GM21526 (cell line): ENCODE measurements at regions not wholly inside any gene's neighbourhood (a gene's known extent, or its start where the extent isn't known, plus 50 kb on each side); places are given as distances from the start of the nearest gene placed in this dataset.

Experiments
- ATAC-seq: cut with Tn5 transposase; IDR thresholded peaks from one replicate; pipeline ENCODE4 v1.9.1; 2021; ENCODE audit warnings: moderate library complexity; ENCODE audit not compliant: unreplicated experiment, low FRiP score

DNA sequence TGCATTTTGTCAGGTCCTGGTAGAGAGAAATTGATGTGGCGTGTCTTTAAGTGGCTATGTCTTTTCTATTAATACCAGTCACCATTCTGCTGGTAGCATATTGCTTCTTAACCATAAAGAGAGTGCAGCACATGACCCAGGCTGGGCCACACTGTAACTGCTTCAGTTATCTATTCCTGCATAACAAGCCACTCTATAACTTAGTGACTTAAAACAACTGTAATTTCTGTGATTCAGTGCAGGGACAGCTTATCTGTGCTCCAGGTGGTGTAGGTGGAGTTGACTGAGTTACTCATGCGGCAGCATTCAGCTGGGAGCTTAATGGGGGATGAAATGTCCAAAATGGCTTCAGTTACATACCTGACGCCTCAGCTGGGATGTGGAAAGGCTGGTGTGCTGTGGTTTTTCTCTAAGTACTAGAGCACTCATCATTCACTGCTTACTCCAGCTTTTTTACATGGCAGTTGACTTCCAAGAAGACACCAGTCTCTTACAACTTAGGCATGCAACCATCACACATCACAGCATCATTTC, 742.4 kb downstream of the SATB2 start:
- no peak for ATAC-seq

DNA sequence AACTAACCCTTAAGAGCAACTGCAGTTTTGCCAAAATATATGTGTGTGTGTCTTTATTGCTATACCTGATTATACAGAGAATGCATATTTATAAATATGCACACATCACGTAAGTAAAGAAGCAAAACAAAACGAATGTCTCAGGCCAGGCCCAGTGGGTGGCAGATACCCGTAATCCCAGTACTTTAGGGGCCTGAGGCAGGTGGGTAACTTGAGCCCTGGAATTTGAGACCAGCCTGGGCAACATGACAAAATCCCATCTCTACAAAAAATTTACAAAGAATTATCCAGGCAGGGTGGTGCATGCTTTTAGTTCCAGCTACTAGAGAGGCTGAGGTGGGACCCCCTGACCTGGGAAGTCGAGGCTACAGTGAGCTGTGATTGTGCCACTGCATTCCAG, 745.3 kb downstream of the SATB2 start:
- no peak for ATAC-seq

DNA sequence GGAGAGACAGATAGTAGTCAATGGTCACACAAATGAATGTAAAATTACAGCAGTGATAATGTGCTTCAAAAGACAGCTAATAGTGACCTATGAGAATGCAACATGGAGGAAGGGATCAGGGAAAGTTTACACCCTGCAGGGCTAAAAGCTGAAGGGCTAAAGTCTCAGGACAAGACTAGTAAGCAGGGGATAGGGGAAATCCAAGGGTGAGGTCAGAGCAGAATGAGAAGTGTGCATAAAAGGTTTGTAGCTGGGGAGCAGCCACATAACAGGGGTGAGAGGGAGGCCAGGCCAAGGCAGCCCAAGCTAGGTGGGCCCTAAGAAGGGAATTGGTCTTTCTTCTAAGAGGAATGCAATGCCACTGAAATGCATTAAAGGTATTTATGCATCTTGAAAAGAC, 746.3 kb downstream of the SATB2 start:
- ATAC-seq = no peak

DNA sequence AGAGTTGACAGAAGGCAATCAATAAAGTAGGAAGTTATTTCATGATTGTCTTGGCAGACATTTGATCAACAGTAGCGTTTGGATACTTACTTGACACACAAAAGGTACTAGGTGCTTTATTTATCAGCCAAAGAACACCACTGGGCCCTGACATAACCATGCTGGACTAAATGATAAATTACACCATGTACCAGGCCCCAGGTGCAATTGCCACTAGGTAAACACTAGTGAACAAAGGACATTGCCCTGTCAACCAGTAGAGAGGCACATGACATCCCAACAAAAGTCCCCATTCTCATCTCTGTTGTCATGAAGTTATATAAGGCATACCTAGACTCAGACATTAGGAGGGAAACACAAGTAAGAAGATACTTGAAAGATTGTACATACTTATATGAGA, 747.2 kb downstream of the SATB2 start:
- no peak for ATAC-seq

DNA sequence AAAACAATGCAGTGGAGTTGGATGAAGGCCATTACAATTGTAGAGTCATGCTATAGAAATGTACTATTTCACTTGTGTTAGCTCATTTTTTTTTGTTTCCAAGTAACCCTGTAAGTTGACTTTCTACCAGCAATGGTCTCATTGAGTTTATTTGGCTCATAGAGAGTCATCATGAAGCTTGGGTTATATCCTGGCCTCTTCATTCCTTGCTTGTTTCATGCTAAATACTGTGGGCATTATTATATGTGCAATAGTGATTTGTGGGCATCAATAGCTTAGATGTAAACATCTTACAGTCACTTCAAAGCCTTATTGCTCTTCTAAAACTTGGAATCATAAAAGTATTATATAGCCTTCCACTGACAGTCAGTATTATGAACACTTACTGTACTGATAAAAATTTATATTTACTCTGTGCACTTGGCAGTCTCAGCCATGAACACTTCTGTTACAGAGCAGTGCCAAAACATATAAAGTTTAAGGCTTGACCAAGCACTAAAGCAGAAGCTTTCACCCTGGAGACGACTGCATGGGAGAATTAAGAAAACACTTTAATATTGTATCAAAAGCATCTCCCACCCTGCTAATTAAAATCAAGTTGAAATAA, 751.2 kb downstream of the SATB2 start:
- no peak for ATAC-seq

DNA sequence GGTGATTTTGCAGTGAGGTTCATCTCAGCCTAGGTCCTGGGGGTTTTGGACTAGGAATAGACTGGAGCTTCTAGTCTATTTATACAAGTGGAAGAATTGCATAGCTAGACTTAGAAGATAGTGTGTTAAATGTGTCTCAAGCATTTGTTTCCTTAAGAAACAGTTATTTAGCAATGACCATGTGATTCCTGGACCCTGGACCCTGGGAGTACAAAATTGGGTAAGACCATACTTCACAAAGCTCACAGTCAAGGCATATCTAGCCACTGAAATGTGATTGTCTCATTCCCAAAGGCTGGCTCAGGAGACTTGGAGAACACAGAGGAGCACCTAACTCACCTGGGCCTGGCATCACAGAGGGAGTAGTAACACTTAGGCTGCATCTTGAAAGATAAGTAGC, 754.5 kb downstream of the SATB2 start:
- ATAC-seq = no peak

DNA sequence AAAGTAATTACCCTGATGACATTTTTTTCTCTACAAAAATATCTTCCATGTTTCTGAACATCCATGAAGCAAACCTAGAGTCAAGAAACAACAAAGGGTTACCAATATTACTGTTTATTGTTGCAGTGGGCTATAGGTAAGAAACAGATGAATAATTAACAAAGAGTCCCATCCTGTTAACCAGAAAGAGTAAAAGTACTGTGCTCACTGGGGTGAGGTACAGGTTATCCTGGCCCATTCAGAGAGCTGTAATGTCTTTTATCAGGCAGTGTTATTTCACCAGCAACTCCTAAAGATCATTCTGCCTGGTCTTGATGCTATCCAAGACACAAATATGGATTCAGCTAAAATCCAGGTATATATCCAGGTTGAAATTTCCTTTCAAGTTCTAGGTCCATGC, 754.9 kb downstream of the SATB2 start:
- no peak for ATAC-seq

DNA sequence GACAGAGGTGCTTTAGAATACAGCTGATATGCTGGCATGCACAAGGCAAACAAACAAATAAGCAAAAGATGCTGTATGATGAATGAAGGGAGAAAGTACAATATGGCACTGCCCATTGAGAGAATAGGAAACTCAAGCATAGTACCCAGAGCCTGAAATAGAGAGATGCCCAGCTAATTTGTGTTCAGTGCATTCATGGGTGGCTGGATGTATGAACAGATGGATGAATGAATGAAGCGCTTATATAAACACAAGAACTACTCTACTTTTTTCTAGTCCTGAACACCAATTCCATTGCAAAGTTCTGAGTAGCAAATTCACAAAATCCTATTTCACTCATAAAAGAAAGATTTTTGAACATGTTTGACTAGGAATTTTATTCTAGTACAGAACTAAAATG, 756.3 kb downstream of the SATB2 start:
- no peak for ATAC-seq

DNA sequence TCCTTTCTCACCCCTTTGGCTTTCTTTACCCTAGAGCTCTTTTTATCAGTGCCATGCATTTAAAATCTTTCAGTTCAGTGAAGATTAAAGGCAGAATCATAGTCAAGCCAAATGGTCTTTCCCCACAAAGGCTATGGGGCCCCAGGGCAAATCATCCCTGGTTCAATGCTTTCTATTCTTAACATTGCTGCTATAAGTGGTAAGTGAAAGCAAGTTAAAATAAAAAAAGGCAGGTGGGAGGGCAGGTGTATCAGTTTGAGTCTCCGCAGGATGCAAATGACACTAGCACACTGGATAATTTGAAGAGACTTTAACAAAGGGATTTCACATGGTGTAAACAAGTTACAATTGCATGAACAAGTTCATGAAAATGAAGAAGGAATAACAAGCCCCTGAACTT, 757.4 kb downstream of the SATB2 start:
- ATAC-seq = no peak

DNA sequence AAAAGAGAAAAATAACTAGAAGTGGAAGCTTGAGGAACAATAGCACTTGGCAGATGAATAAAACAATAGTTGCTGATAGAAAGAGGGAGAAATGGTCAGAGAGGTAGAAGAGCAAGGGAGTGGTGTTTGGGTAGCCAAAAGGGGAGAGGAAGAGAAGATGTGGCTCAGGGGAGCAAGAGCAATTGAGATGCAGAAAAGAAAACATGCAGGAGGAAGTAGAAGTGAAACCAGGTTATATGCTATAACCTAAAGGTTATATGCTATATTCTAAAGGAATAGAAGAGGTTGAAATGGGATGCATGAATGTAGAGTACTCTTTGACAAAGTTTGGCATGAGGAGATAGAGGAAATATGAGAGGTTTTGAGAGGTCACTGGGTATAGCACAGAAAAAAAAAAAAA, 759.5 kb downstream of the SATB2 start:
- ATAC-seq = no peak

DNA sequence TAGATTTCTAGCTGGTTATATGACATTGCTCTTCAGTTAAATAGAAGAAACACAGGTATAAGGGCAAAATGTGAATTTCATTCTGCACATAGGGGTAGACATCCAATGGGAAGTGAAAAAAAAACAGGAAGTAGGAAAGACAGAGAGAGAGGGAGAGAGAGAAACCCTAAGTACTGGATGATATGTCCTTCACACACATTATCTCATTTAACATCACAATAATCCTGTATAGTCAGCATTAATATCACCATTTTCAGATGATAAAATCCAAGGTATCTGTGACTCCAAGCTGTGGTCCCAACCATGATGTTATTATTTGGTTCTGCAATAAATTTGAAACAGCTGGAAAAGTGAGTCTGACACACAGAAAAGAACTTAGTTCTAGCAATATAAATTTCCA, 759.9 kb downstream of the SATB2 start:
- no peak for ATAC-seq

DNA sequence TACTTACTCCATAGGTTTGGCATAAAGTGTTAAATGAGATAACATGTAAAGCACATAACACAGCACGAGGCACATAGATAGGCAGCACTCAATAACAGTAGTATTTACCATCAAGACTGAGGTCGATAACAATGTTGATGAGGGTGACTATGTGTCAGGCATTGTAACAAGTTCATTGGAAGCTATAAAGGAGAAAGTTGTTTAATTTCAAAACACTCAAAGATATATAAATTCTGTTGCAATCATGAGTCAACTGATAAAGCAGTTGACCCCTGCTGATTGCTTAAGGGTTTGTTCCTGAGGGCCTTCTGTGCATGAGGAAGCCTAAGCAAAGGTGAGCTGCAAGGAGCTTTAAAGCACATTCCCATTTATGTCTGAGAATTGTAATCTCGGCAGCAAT, 760.5 kb downstream of the SATB2 start:
- ATAC-seq = no peak

DNA sequence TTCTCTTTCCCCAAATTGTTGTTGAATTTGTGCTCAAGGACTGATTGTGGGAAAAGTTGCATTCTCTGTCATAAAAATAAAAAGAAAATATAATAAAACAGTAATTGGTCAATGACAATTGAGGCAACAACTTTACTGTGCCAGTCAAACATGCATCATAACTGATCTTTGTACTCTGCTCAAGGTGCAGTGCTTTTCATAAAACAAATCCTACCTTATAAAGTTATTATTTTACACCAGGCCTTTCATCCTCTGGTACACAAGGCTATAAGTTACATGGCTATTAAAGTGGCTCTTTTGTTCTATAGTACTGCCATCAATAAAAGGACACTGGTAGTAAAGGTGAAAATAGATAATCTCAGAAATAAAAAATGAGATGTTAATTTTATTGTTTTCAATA, 761.9 kb downstream of the SATB2 start:
- ATAC-seq = no peak

DNA sequence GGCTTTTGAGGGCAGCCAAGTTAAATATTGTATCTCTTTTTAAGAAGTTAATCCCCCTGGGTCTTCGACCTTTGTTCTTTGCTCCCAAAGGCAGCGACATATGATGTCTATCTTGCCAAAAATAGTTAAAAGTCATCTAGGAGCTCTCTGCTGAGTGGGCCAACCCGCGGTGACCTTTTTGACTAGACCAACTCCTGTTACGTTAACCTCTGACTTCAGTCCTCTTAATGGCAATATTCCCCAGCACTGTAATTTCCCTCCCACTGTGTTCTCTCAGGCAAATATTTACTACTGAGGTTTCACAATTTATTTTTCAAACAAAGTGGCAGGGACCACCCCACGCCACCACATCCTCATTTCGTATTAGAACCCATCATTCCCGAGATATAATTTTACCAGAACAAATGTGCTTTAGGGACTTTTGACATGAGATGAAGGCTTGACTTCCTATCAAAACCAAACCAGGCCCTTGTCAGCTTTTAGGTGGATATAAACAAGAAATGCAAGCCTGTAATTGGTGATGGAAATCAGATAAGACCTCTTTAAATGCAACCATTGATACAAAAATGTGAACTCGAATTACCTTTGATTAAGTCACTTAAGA, 764.7 kb downstream of the SATB2 start:
- no peak for ATAC-seq

DNA sequence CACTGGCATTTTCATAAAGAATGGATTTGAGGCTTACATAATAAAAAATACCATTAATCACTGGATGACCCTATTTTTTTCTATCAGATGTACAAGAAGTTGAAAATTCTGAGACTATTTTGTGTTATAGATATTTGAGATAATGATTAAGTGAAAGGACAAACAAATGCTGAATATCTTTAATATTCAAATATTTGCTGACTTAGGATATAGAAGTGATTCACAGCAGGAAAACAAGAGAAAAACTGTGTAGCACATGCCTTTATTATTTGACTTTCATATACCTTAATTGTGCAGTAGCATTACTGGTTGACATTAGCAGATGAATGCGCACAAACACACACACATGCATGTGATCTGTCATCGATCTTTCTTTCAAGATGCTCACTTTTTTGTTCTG, 766.5 kb downstream of the SATB2 start:
- ATAC-seq = no peak

DNA sequence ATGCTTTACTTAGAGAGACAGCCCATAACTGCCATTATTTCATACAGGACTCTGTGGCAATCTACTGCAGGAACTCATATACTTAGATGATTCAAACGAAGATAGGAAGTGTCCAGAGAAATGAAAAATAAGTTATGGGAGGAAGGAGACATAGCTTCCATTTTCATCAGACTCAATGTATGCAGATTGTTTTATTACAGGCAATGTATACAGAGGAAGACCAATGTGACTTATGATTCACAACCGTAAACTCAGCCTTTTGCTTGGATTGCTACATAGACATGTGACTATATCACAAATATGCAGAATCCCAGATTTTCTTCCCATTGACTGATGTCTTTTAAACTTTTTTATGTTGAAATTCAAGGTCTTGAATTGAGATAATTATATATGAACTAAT, 793.4 kb downstream of the SATB2 start:
- no peak for ATAC-seq

DNA sequence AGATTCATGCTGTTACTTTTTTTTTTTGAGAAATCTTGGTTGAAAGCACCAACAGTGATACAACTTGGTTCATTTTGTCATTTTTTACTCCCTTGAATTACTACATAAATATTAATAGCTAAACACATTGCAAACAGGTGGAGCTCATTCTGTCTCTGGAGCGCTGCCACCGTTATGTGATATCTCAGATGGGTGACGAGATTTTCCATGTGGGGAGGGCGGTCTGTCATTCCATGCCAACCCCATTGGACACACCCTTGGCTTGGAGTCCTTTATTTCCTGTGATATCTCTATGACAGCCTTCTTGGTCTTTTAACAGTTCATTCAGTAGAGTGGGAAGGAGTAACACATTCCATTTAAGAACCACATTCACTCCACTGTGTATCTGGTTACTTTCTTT, 794.8 kb downstream of the SATB2 start:
- ATAC-seq = no peak

DNA sequence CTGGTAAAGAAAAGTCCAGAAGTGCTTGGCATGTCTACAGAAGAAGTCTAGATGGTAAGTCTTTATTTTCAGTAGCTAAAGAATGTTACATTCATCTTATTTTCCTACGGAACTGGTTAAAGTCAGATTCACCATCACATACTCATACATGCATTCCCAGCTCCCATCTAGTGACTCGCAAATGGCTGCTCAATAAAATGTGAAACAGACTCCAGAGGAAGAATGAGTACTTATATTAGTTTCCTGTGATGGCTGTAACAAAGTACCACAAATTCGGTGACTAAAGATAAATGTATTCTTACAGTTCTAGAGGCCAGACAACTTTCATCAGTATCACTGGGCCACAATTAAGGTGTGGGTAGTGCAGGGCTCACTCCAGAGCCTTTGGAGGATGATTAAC, 797.2 kb downstream of the SATB2 start:
- ATAC-seq = no peak

DNA sequence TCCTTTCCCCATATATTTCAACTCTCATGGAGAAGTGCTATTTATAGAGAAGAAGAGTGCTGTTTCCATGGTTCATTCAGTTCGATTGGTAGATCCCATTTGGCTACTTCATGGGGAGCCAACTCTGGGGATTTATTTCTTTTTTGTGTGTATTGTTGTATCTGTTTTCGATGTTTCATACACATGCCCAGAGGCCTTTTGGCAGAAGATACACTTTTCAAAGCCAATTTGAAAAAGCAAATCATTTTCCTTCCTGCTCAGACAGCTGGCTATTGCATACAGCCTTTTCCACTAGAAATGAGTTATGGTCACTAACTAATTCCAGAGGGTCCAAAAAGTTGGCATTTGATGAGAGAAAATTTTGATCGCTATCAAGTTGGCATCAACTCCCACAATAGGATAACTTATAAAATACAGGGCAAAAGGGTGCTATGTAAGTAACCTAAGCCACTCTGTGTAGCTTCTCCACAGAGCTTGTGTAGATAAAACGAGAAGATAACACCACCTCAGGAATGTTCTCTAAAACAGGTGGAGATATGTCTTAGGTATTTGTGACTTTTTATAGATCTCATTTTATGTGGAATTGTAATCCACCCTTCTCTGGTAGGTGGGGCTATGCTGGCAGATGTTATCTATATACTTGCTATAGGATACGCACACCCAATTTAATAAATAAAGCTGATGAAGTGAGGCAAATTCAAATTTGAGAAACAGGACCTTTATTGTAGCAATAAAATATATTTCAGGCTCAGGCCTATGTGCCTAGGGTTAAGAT, 798.5 kb downstream of the SATB2 start:
- ATAC-seq = no peak

DNA sequence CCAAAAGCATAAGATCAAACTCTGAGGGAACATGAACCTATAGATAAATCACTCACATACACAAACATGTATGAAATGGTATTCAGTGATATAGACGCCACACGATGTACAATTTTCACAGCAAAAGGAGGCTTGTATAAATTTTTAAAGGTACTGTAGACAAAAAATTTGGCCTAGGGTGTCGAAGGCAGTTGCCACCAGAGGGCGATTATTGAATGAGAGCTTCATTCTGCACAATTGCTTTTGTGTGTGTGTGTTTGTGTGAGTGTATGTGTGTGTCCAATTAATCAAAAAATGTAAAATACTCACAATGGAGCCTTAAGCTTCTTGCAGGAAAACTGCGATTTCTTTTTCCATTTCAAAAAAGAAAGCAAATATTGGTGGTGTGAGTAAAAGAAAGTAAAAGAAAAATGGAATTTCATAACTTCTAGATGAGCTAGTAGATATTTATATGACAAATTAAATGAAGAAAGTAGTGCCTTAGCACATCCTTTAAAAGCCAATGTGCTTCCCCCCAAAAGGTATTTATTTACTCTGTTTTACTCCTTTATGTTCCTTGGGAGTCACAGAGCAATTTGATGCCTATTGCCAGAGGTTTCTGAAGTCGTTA, 800.1 kb downstream of the SATB2 start:
- ATAC-seq = no peak

DNA sequence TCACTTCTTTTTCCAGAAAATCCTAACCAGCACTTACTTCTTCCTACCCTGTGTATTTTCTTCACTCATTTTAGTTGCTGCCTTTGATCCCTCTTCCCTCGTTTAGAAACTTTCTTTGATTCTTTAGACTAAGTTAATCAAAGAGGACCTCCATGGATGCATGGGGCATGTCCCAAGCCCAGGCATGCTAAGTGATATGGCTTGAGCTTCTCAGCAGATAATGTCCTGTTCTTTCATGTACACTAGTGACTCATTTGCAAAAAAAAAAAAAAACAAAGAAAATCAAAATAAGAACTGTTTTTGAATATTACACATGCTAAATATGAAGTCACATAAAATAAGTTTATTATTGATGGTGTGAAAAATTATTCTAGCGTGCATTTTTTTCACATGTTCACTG, 800.9 kb downstream of the SATB2 start:
- ATAC-seq = no peak

DNA sequence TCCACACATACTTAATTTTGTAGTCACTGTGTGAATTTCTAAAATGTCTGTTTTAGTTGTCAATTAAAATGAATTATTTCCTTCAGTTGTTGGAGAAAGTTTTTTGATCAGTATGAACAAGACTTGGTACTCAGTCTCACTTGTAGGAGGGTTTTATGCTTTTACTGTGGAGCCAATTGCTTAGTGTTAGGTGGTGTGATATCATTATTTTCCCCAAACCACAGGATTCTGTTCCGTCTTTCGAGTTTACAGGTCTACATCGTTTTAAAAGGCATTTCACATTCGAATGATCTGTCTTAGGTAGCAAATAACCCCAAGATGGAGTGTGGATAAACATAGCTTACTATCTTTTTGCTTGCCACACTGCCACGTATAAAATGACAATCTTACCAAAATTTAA, 803.1 kb downstream of the SATB2 start:
- no peak for ATAC-seq
